Brain microvascular endothelial cell (primary cell): ENCODE measurements at regions not wholly inside any gene's neighbourhood (a gene's known extent, or its start where the extent isn't known, plus 50 kb on each side); places are given as distances from the start of the nearest gene placed in this dataset.

ENCODE experiments used
- DNase-seq: peaks from one replicate; pipeline ENCODE4 v3.0.0-alpha.2; 2020
- H3K27ac ChIP-seq: fragments of 250-450 bp; sonication (Bioruptor Pico); 2 replicates; pipeline ENCODE4 v1.5.1; 2020; ENCODE audit warnings: mild to moderate bottlenecking, moderate library complexity
- H3K27me3 ChIP-seq: fragments of 250-450 bp; sonication (Bioruptor Pico); replicated peaks from 2 replicates; pipeline ENCODE4 v1.5.1; 2020; ENCODE audit warnings: mild to moderate bottlenecking
- H3K36me3 ChIP-seq: fragments of 250-450 bp; sonication (Bioruptor Pico); replicated peaks from 2 replicates; pipeline ENCODE4 v1.5.1; 2020; ENCODE audit warnings: mild to moderate bottlenecking
- H3K4me3 ChIP-seq: 2 replicates; pipeline ENCODE4 v1.5.1; 2011; ENCODE audit warnings: low read depth, mild to moderate bottlenecking, control low read depth, low read length, moderate library complexity
- in situ Hi-C: cut with HindIII; loops from 2 replicates; pipeline ENCODE4 v1.10.0; 2017; ENCODE audit warnings: low sequenced_read_pairs, low pct_ligation_motif_present
- TF ChIP-seq, protein P1 (sequence below): IDR thresholded peaks from 2 replicates; pipeline ENCODE4 v1.5.1; 2011; ENCODE audit warnings: low read depth, mild to moderate bottlenecking, moderate library complexity, low read length, control low read depth, inconsistent platforms; ENCODE audit errors: missing control alignments

GRCh38 chr20:55714736-55715135, 290.6 kb downstream of the CBLN4 start:
- no peaks in the 10 kb centered on the region for H3K27me3 ChIP-seq
- H3K27ac ChIP-seq, result no peak overlapping the region
- no peak overlapping the region for H3K4me3 ChIP-seq
- H3K36me3 ChIP-seq, result no peaks in the 10 kb centered on the region
- in situ Hi-C loops, result no loop called here
- TF ChIP-seq, protein P1, sequence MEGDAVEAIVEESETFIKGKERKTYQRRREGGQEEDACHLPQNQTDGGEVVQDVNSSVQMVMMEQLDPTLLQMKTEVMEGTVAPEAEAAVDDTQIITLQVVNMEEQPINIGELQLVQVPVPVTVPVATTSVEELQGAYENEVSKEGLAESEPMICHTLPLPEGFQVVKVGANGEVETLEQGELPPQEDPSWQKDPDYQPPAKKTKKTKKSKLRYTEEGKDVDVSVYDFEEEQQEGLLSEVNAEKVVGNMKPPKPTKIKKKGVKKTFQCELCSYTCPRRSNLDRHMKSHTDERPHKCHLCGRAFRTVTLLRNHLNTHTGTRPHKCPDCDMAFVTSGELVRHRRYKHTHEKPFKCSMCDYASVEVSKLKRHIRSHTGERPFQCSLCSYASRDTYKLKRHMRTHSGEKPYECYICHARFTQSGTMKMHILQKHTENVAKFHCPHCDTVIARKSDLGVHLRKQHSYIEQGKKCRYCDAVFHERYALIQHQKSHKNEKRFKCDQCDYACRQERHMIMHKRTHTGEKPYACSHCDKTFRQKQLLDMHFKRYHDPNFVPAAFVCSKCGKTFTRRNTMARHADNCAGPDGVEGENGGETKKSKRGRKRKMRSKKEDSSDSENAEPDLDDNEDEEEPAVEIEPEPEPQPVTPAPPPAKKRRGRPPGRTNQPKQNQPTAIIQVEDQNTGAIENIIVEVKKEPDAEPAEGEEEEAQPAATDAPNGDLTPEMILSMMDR, result no peak
- DNase-seq, result no peak

GRCh38 chr20:55714082-55714481, 291.2 kb downstream of the CBLN4 start:
- no peak for DNase-seq
- no peaks in the 10 kb centered on the region for H3K27me3 ChIP-seq
- no peaks in the 10 kb centered on the region for H3K36me3 ChIP-seq
- TF ChIP-seq, protein P1, result no peak
- H3K4me3 ChIP-seq, result no peak overlapping the region
- in situ Hi-C loops, result no loop called here
- no peak overlapping the region for H3K27ac ChIP-seq

- TF ChIP-seq, protein P1, result no peak
- Histone ChIP-seq H3K4me3 (no peak overlapping the region), H3K36me3 (no peaks in the 10 kb centered on the region), H3K27ac (no peak overlapping the region), H3K27me3 (no peaks in the 10 kb centered on the region)
- in situ Hi-C loops, result no loop called here
- DNase-seq, result no peak
Observed at GRCh38 chr20:55704458-55704857, 300.9 kb downstream of the CBLN4 start.

DNA sequence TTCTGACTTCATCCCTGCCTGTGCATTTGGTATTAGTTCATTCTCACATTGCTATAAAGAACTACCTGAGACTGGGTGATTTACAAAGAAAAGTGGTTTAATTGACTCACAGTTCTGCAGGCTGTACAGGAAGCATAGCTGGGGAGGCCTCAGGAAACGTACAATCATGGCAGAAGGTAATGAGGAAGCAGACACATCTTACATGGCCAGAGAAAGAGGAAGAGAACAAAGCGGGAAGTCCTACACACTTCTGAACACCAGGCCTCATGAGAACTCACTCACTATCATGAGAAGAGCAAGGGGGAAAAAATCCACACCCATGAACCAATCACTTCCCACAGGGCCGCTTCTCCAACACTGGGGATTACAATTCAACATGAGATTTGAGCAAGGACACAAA, 303.9 kb downstream of the CBLN4 start:
- Histone ChIP-seq H3K4me3 (no peak overlapping the region), H3K36me3 (no peaks in the 10 kb centered on the region), H3K27ac (no peak overlapping the region), H3K27me3 (no peaks in the 10 kb centered on the region)
- DNase-seq, result no peak
- TF ChIP-seq, protein P1, result no peak
- in situ Hi-C loops, result no loop called here

- no peaks in the 10 kb centered on the region for H3K27me3 ChIP-seq
- TF ChIP-seq, protein P1, result no peak
- no peak overlapping the region for H3K27ac ChIP-seq
- no peaks in the 10 kb centered on the region for H3K36me3 ChIP-seq
- no peak overlapping the region for H3K4me3 ChIP-seq
- in situ Hi-C loops, result no loop called here
- no peak for DNase-seq
Observed at GRCh38 chr20:55696520-55696919, 308.8 kb downstream of the CBLN4 start.

DNA sequence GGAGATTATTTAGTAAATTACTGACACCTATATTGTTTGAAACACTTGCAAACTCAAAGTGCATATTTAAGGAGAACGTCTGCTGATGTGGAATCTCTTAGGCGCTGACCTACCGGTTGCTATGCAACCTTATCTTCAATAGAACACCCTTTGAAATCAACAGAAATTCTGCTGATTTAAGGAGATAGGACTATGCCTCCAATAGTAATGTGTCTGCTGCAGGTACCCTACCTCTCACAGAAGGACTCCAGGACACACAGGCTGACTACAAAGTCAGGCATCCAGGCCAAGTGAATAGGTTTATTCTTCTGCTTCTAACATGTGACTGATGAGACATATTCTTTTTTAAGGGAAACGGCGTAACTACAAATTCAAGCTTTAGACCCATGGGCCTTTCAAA, 311.7 kb downstream of the CBLN4 start:
- H3K4me3 ChIP-seq, result no peak overlapping the region
- in situ Hi-C loops, result no loop called here
- DNase-seq, result no peak
- no peaks in the 10 kb centered on the region for H3K36me3 ChIP-seq
- TF ChIP-seq, protein P1, result no peak
- H3K27me3 ChIP-seq, result no peaks in the 10 kb centered on the region
- no peak overlapping the region for H3K27ac ChIP-seq
